Testis (tissue), 2 donors: ENCODE measurements at regions not wholly inside any gene's neighbourhood (a gene's known extent, or its start where the extent isn't known, plus 50 kb on each side); places are given as distances from the start of the nearest gene placed in this dataset.

Experiments used
- DNase-seq: peaks from one replicate; pipeline ENCODE4 v3.0.0-alpha.2; 2019
- H3K27ac ChIP-seq, 2 donors: fragments of 200-600 bp; sonication (generic); one replicate each; pipeline ENCODE4 v1.5.1; 2019
- H3K27me3 ChIP-seq: fragments of 200-600 bp; sonication (generic); one replicate; pipeline ENCODE4 v1.5.1; 2019
- H3K36me3 ChIP-seq: fragments of 200-600 bp; sonication (generic); one replicate; pipeline ENCODE4 v1.5.1; 2017; ENCODE audit warnings: low read depth; ENCODE audit errors: missing control alignments
- H3K4me1 ChIP-seq: fragments of 200-600 bp; sonication (generic); one replicate; pipeline ENCODE4 v1.5.1; 2019
- H3K4me3 ChIP-seq, 2 donors: fragments of 200-600 bp; sonication (generic); one replicate each; pipeline ENCODE4 v1.5.1; 2017 to 2019
- H3K9me3 ChIP-seq: fragments of 200-600 bp; sonication (generic); one replicate; pipeline ENCODE4 v1.5.1; 2017
- CTCF ChIP-seq, 3 experiments: fragments of 450-650 bp in 2 of 3; fragments of 200-600 bp in 1 of 3; sonication (generic) in 1 of 3; IDR thresholded peaks; one replicate each; pipeline ENCODE4 v1.5.1; 2016 to 2019; ENCODE audit warnings: antibody characterized with exemption in 3 of 3, mild to moderate bottlenecking in 2 of 3, moderate library complexity in 1 of 3
- POLR2A ChIP-seq: fragments of 450-650 bp; IDR thresholded peaks from one replicate; pipeline ENCODE4 v1.6.1; 2017; ENCODE audit warnings: antibody characterized with exemption, mild to moderate bottlenecking, moderate library complexity
- WGBS, 2 donors: methylation state at CpG; one replicate each; pipeline ENCODE4 v1.1.5; 2018; 5-methylcytosine and 5-hydroxymethylcytosine counted together
- intact Hi-C: fragments of 100-400 bp; cut with DNase I; formaldehyde crosslinking; loops from one replicate; pipeline ENCODE4 v1.15.1; 2023; ENCODE audit warnings: low total_unique reads

DNA sequence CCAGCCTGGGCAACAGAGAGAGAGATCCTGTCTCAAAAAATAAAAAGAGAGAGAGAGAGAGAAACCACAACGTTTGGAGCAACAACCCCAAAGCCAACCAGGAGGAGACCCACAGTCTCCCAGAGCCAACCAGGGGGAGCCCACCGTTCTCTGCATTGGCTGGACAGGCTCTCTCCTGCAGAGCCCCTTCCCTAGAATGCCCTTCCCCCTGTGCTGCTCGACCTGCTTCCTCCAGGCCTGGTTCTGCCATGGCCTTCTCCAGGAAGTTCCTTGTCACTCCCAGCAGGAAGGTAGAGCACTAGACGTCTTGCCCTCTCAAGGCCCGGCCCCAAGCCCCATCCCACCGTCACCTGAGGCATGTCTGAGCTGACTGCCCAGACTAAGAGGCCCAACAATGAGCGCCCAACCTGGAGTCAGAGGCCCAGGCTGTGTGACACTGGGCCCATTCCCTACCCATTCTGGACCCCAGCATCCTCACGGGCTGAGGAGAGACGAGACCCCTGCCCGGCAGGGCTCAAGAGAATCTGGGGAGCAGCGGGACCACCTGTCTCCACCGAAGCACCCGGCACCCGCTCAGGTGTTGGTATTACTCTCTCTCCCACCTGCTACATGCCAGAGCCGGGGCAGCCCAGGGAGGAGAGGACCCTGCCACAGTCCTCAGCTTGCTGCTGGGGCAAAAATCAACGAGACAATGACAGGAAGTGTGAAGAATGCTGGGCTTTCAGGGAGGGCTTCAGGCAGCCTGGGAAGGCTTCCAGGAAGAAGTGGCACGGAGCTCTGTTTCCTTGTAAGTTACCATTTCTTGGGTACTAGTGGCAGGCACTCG, 61.2 kb downstream of the DIO3 start:
- DNase-seq: no peak
- no peak overlapping the region for H3K27ac ChIP-seq
- WGBS, 2 donors: 87% methylated on average over 13 to 18 of the region's 18 CpGs
- intact Hi-C loops: no loop called here
- TF ChIP-seq POLR2A: no peak
- no peak for TF ChIP-seq CTCF (IDR thresholded peaks at IDR 0.05)
- no peak overlapping the region for H3K4me3 ChIP-seq
- H3K9me3 ChIP-seq: no peaks in the 10 kb centered on the region
- H3K36me3 ChIP-seq: no peaks in the 10 kb centered on the region
- no peaks in the 10 kb centered on the region for H3K4me1 ChIP-seq
- H3K27me3 ChIP-seq: no peaks in the 10 kb centered on the region

DNA sequence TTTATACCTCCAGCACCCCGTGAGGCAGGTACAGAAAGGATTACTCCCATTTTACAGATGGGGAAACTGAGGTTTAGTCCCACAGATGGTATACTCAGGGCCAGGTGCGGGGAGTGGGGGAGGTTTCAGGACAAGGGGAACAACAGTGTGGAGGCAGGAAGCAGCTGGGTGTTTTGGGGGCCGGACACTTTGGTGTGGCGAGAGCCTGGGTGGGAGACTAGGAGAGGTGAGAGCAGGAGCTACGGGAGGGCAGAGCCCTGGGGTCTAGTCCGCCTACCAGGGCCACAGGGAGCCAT, 61.7 kb downstream of the DIO3 start:
- WGBS, 2 donors: 92 to 96% methylated on average over 6 of the region's 6 CpGs
- TF ChIP-seq CTCF (IDR thresholded peaks at IDR 0.05) (no peak), POLR2A (no peak)
- intact Hi-C loops: no loop called here
- Histone ChIP-seq H3K27ac (no peak overlapping the region), H3K4me1 (peaks cover 3% of the 10 kb centered on the region), H3K4me3 (no peak overlapping the region), H3K9me3 (no peaks in the 10 kb centered on the region), H3K36me3 (no peaks in the 10 kb centered on the region), H3K27me3 (no peaks in the 10 kb centered on the region)
- DNase-seq: no peak

DNA sequence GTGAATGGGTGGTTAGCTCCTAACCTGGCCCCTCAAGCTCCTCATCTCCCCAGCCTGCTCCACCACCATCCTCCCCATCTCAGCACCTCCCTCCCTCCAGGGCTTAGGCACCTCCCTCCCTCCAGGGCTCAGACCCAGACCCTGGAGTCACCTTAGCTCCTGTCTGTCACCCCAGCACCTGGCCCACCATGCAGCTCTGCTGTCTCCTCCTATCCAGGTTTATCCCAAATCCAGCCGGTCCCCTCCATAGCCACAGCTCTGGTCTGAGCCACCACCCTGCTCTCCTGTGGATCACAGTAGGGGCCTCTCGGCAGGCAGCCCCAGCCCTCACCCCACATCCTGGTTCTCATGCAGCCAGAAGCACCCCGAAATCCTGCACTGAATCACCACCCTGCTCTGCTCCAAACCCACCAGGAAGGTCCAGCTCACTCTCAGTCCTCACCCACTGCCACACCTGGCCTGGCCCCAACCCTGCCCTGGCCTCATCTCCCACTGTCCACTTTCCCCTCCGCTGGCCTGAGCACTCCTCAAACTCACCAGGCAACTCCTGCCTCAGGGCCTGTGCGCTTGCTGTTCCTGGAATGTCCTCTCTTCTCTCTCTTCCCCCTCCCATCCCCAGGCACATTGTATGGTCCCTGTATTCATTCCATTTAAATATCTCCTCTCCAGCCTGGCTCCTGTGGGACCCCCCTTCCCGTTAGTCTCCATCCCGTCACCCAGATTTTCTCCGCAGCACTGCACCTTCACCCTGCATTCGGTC, 62.6 kb downstream of the DIO3 start:
- Histone ChIP-seq H3K27ac (no peak overlapping the region), H3K4me3 (no peak overlapping the region), H3K9me3 (no peaks in the 10 kb centered on the region), H3K36me3 (no peaks in the 10 kb centered on the region), H3K27me3 (no peaks in the 10 kb centered on the region), H3K4me1 (peaks cover 11% of the 10 kb centered on the region)
- intact Hi-C loops: no loop called here
- TF ChIP-seq POLR2A: no peak
- no peak for TF ChIP-seq CTCF (IDR thresholded peaks at IDR 0.05)
- WGBS, 2 donors: 93 to 96% methylated on average over 9 of the region's 9 CpGs
- DNase-seq: no peak

- H3K27ac ChIP-seq: no peak overlapping the region
- H3K36me3 ChIP-seq: no peaks in the 10 kb centered on the region
- DNase-seq: peak; percentile 33
- intact Hi-C loops: no loop called here
- no peaks in the 10 kb centered on the region for H3K27me3 ChIP-seq
- peaks cover 18% of the 10 kb centered on the region for H3K4me1 ChIP-seq
- H3K9me3 ChIP-seq: no peaks in the 10 kb centered on the region
- H3K4me3 ChIP-seq: no peak overlapping the region
- WGBS, 2 donors: 84 to 92% methylated on average over 7 to 11 of the region's 11 CpGs
- TF ChIP-seq CTCF (IDR thresholded peaks at IDR 0.05) (no peak), POLR2A (no peak)
Observed at GRCh38 chr14:101624536-101624935, 63.2 kb downstream of the DIO3 start.
